ENCODE measurements at regions not wholly inside any gene's neighbourhood (a gene's known extent, or its start where the extent isn't known, plus 50 kb on each side); places are given as distances from the start of the nearest gene placed in this dataset.
A peak's percentile ranks its signal among the peaks of the same experiment; 100 is the strongest.

- no peak for ATAC-seq
- H3K27ac ChIP-seq = no peak overlapping the region
- H3K4me3 ChIP-seq = no peak overlapping the region
- H3K4me1 ChIP-seq = peaks cover 0 to 7% (median 0%) of the 10 kb centered on the region in 12 donors
- H3K36me3 ChIP-seq = no peaks in the 10 kb centered on the region
- no peaks in the 10 kb centered on the region for H3K9me3 ChIP-seq
- no peak for DNase-seq
- no peak for TF ChIP-seq POLR2A (IDR thresholded peaks at IDR 0.05)
- no peak for TF ChIP-seq CTCF (IDR thresholded peaks at IDR 0.05)
- intact Hi-C loops (cut with DNase I) = loop anchor here in 1 of 10 donors (5.0 kb wide), 1 partner anchor 85 kb away; no protein-coding TSS in a partner anchor
- no peaks in the 10 kb centered on the region for H3K27me3 ChIP-seq
- 83 to 92% (median 88%) methylated on average over 4 of the region's 4 CpGs for WGBS, 4 donors
Measured at GRCh38 chr6:6832439-6832838, 243.9 kb downstream of the LY86 start.

GRCh38 chr6:6834356-6835222, 246.1 kb downstream of the LY86 start:
- Histone ChIP-seq H3K27me3 (no peaks in the 10 kb centered on the region), H3K36me3 (no peaks in the 10 kb centered on the region), H3K4me1 (peaks cover 0 to 6% (median 0%) of the 10 kb centered on the region in 12 donors), H3K9me3 (no peaks in the 10 kb centered on the region), H3K4me3 (no peak overlapping the region), H3K27ac (peak overlapping the region in 1 of 12 donors; percentile 41)
- intact Hi-C loops (cut with DNase I) = loop anchor here in 1 of 10 donors (5.0 kb wide), 1 partner anchor 87 kb away; no protein-coding TSS in a partner anchor
- DNase-seq = peak in 2 of 5 donors; percentile 45 to 48
- 31 to 46% (median 36%) methylated on average over 16 of the region's 16 CpGs for WGBS, 4 donors
- ATAC-seq = peak; percentile 35 to 82 (median 76)
- TF ChIP-seq CTCF (IDR thresholded peaks at IDR 0.05) (no peak), POLR2A (IDR thresholded peaks at IDR 0.05) (no peak)

GRCh38 chr6:6835223-6835503, 246.6 kb downstream of the LY86 start:
- intact Hi-C loops (cut with DNase I) = no loop called here
- TF ChIP-seq POLR2A (IDR thresholded peaks at IDR 0.05) (no peak), CTCF (IDR thresholded peaks at IDR 0.05) (no peak)
- 88 to 92% (median 90%) methylated on average over 1 of the region's 1 CpG for WGBS, 4 donors
- ATAC-seq (no peak), DNase-seq (no peak)
- Histone ChIP-seq H3K27ac (peak overlapping the region in 1 of 12 donors; percentile 41), H3K27me3 (no peaks in the 10 kb centered on the region), H3K4me3 (no peak overlapping the region), H3K9me3 (no peaks in the 10 kb centered on the region), H3K4me1 (peaks cover 0 to 3% (median 0%) of the 10 kb centered on the region in 12 donors), H3K36me3 (no peaks in the 10 kb centered on the region)

GRCh38 chr6:6836609-6837406, 248.3 kb downstream of the LY86 start:
- intact Hi-C loops (cut with DNase I) = no loop called here
- no peak for DNase-seq
- Histone ChIP-seq H3K36me3 (no peaks in the 10 kb centered on the region), H3K4me1 (peaks cover 0 to 12% (median 0%) of the 10 kb centered on the region in 12 donors), H3K4me3 (no peak overlapping the region), H3K9me3 (no peaks in the 10 kb centered on the region), H3K27me3 (no peaks in the 10 kb centered on the region), H3K27ac (no peak overlapping the region)
- WGBS, 4 donors = 73 to 89% (median 82%) methylated on average over 3 of the region's 3 CpGs
- TF ChIP-seq CTCF (IDR thresholded peaks at IDR 0.05) (no peak), POLR2A (IDR thresholded peaks at IDR 0.05) (no peak)
- ATAC-seq = no peak

All from heart left ventricle (tissue), 16 donors.